ENCODE measurements at regions not wholly inside any gene's neighbourhood (a gene's known extent, or its start where the extent isn't known, plus 50 kb on each side); places are given as distances from the start of the nearest gene placed in this dataset.
"Not testable (repeated sequence)": the region's sequence is repeated elsewhere in the genome, so short reads cannot be mapped to it uniquely, and the experiment has no call there.

- DNase-seq (ENCODE audit: low read depth in 2 of 2): not testable (repeated sequence)
Measured at GRCh38 chr3:26514445-26515029, 108.0 kb upstream of the LRRC3B start.

GRCh38 chr3:26515351-26515750, 107.2 kb upstream of the LRRC3B start:
- no peak for DNase-seq (ENCODE audit: low read depth in 2 of 2)

- no peak for DNase-seq (ENCODE audit: low read depth in 2 of 2)
Measured at GRCh38 chr3:26521261-26521660, 101.3 kb upstream of the LRRC3B start.

GRCh38 chr3:26522919-26523318, 99.7 kb upstream of the LRRC3B start:
- DNase-seq (ENCODE audit: low read depth in 2 of 2): no peak

DNA sequence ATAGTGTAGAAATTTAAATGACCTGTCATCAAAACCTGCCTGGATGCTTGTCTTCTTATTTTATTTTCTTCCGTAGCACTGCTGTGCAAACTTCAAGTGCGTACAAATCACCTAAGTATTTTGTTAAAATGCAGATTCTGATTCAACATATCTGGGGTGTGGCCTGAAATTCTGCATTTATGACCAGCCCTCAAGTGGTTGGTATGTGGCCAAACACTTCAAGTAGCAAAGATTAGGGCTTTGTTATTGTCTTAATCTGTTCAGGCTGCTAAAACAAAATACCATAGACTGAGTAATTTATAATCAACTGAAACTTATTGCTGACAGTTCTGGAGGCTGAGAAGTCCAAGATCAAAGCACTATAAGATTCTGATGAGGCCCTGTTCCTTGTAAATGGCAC, 97.6 kb upstream of the LRRC3B start:
- no peak for DNase-seq (ENCODE audit: low read depth in 2 of 2)

DNA sequence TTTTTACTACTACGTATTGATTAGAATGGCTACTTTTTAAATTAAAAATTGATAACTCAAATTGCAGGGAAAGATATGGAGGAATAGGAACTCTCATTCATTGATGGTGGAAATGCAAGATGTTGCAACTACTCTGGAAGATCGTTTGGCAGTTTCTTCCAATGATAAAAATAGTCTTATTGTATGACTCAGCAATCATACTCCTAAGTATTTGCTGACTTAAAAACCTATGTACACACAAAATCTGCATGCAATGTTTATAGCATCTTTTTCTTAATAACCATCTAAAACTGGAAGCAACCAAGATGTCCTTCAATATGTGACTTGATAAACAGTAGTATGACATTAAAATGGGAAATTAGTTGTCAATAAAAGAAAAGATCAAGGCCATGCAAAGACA, 87.4 kb upstream of the LRRC3B start:
- DNase-seq (ENCODE audit: low read depth in 2 of 2): no peak

- no peak for DNase-seq (ENCODE audit: low read depth in 2 of 2)
Measured at GRCh38 chr3:26536955-26537354, 85.6 kb upstream of the LRRC3B start.

- no peak for DNase-seq (ENCODE audit: low read depth in 2 of 2)
Measured at GRCh38 chr3:26550413-26550812, 72.2 kb upstream of the LRRC3B start.

DNA sequence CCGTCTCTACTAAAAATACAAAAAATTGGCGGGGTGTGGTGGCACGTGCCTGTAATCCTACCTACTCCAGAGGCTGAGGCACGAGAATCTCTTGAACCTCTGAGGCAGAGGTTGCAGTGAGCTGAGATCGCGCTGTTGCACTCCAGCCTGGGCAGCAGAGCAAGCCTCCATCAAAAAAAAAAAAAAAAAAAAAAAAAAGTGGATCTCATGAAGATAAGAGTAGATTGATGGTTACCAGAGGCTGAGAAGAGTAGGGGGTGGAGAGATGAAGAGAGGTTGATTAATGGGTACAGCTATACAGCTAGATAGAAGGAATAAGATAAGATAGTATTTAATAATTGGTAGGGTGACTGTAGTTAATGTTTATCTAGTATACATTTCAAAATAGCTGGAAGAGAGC, 65.9 kb upstream of the LRRC3B start:
- DNase-seq (ENCODE audit: low read depth in 2 of 2): no peak

DNA sequence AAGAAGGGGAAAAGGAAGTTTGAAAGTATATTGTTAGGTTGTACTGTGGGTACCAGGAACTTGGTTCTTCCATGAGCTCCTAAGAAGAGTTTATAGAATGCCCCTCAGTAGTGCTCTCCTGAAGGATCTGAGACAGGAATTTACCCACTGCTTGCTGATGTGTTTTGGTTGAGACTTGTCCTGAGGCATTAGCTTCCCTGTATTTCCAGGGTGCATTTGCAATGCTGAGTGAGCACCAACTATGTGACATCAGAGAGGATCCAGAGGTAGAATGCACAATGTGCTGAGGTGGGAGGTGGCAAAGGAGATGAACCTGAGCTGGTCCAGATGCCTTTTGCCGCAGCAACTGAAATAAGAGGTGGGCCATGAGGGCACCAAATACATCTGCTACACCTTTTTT, 64.3 kb upstream of the LRRC3B start:
- no peak for DNase-seq (ENCODE audit: low read depth in 2 of 2)

- DNase-seq (ENCODE audit: low read depth in 2 of 2): no peak
Measured at GRCh38 chr3:26559227-26559626, 63.3 kb upstream of the LRRC3B start.

GRCh38 chr3:26560081-26560480, 62.5 kb upstream of the LRRC3B start:
- no peak for DNase-seq (ENCODE audit: low read depth in 2 of 2)

GRCh38 chr3:26562021-26562768, 60.4 kb upstream of the LRRC3B start:
- no peak for DNase-seq (ENCODE audit: low read depth in 2 of 2)
